ENCODE measurements at regions not wholly inside any gene's neighbourhood (a gene's known extent, or its start where the extent isn't known, plus 50 kb on each side); places are given as distances from the start of the nearest gene placed in this dataset.

- TF ChIP-seq GPBP1L1 (CRISPR knock-in tag; IDR thresholded peaks at IDR 0.05), result no peak
- no peak for TF ChIP-seq GATAD2A (CRISPR knock-in tag; IDR thresholded peaks at IDR 0.05)
- TF ChIP-seq ZNF317 (CRISPR knock-in tag; IDR thresholded peaks at IDR 0.05), result no peak
- TF ChIP-seq ZNF674 (CRISPR knock-in tag; IDR thresholded peaks at IDR 0.05; ENCODE audit: low read depth), result no peak
- no peak for TF ChIP-seq ARHGAP35 (CRISPR knock-in tag; IDR thresholded peaks at IDR 0.05; ENCODE audit: borderline replicate concordance)
- 0 out of 2 replicates have a peak, but pooled peaks have one; percentile 17 for TF ChIP-seq NCOA2 (CRISPR knock-in tag; IDR thresholded peaks at IDR 0.05)
- TF ChIP-seq ZGPAT (CRISPR knock-in tag; IDR thresholded peaks at IDR 0.05), result 0 out of 2 replicates have a peak, but pooled peaks have one; percentile 24
- TF ChIP-seq ZNF367 (CRISPR knock-in tag; IDR thresholded peaks at IDR 0.05; ENCODE audit: borderline replicate concordance), result no peak
- no peak for TF ChIP-seq PAF1 (CRISPR knock-in tag; IDR thresholded peaks at IDR 0.05)
- no peak for TF ChIP-seq SOX13 (IDR thresholded peaks at IDR 0.05)
- no peak for TF ChIP-seq SOX13 (CRISPR knock-in tag; conservative IDR thresholded peaks at IDR 0.05 in 1 of 2, IDR thresholded peaks at IDR 0.05 in 1 of 2)
- 0 out of 2 replicates have a peak, but pooled peaks have one; percentile 30 for TF ChIP-seq ZNF709 (CRISPR knock-in tag; IDR thresholded peaks at IDR 0.05)
- no peak for TF ChIP-seq ZNF720 (CRISPR knock-in tag; IDR thresholded peaks at IDR 0.05)
- TF ChIP-seq ZSCAN5A (CRISPR knock-in tag; IDR thresholded peaks at IDR 0.05; ENCODE audit: borderline replicate concordance), result no peak
- no peak; the same call in 1 of the 2 replicates for TF ChIP-seq ZMYM4 (CRISPR knock-in tag; IDR thresholded peaks at IDR 0.05)
- TF ChIP-seq SRSF9 (IDR thresholded peaks at IDR 0.05; ENCODE audit: borderline replicate concordance, insufficient read depth, low read depth, low read length, poor library complexity, severe bottlenecking), result no peak
- no peak for TF ChIP-seq ZNF44 (CRISPR knock-in tag; IDR thresholded peaks at IDR 0.05)
- no peak for TF ChIP-seq CREM (IDR thresholded peaks at IDR 0.05)
- no peak for TF ChIP-seq CREM (CRISPR knock-in tag; IDR thresholded peaks at IDR 0.05)
- no peak for TF ChIP-seq MXD1 (CRISPR knock-in tag; IDR thresholded peaks at IDR 0.05)
- TF ChIP-seq ZBTB44 (CRISPR knock-in tag; IDR thresholded peaks at IDR 0.05), result no peak
- no peak for TF ChIP-seq ZNF569 (CRISPR knock-in tag; IDR thresholded peaks at IDR 0.05; ENCODE audit: borderline replicate concordance)
- TF ChIP-seq SNAPC2 (CRISPR knock-in tag; IDR thresholded peaks at IDR 0.05), result no peak
- TF ChIP-seq ERF (CRISPR knock-in tag; IDR thresholded peaks at IDR 0.05), result peak; percentile 62; the same call in 1 of the 2 replicates
- 0 out of 2 replicates have a peak, but pooled peaks have one; percentile 63 for TF ChIP-seq NRL (CRISPR knock-in tag; IDR thresholded peaks at IDR 0.05; ENCODE audit: borderline replicate concordance)
- peak; percentile 59; the same call in 1 of the 2 replicates for TF ChIP-seq ZFY (CRISPR knock-in tag; IDR thresholded peaks at IDR 0.05)
These were observed 80.8 kb downstream of the FOXA2 start (continued) for GRCh38 chr20:22503577-22503976.

Measured in HepG2 (cell line).